GM08714 (cell line): ENCODE measurements at regions not wholly inside any gene's neighbourhood (a gene's known extent, or its start where the extent isn't known, plus 50 kb on each side); places are given as distances from the start of the nearest gene placed in this dataset.

ENCODE experiments used
- H3K4me3 ChIP-seq: fragments of 200-500 bp; sonication (Bioruptor generic); 2 replicates; pipeline ENCODE4 v1.5.1; 2014; ENCODE audit warnings: mild to moderate bottlenecking, low read length, inconsistent platforms
- ZNF274 ChIP-seq: IDR thresholded peaks from 2 replicates; pipeline ENCODE4 v1.6.1; 2012; ENCODE audit warnings: mild to moderate bottlenecking, low read depth, low read length

DNA sequence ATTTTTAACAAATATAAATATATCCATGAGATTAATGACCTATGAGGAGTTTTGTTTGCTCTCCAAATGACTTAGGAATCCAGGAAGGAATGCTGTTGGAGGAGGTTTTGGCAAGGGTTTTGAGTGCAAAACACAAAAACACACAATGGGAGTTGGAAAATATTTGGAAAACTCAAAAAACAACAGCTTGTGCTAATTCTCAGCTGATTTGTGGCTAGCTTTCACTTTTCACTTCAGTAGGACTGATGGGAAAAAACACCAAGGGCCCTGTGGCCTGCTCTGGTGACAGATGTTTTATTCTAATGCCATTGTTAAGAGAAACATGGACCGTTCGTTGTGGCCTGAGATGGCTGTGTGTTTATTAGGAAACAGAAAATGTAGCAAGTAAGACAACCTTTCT is 113.9 kb downstream of the ALDH8A1 start:
- no peak for TF ChIP-seq ZNF274
- no peak overlapping the region for H3K4me3 ChIP-seq

DNA sequence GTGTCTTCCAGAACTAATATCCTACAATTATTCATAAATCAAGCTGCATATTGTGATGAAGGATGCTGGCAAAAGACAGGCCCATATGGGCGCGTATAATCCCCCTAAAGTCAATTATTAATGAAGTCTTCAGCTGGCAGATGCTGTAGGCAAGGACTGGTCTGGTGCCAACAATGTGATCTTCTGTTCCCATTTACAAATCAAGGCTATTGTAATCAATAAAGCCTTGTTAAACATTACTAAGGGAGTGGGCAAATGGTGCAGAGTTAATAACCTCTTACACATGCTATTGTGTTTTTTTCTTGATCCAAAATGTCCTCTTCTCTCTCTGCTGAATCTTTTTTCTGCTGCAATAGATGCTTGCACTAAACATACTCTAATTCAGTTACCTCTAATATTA is 119.0 kb downstream of the ALDH8A1 start:
- H3K4me3 ChIP-seq = no peak overlapping the region
- no peak for TF ChIP-seq ZNF274

DNA sequence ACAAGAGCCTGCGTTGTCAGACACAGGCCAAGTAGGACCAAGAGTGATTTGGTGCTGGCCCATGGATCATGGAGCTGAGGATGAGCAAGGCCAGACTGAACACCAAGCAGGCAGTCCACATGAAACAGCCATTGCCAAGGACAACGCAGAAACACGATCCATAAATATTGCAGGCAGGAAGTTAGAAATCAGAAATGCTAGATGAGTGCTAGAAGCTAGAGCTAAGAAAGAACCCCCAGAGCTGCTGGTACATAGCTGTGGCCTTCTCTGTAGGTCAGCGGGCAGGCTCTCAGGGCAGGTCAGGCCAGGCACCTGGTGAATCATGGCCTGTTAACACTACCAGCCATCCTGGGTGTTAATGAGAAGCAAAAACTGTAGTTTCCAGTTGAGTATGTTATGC is 119.7 kb downstream of the ALDH8A1 start:
- H3K4me3 ChIP-seq = no peak overlapping the region
- no peak for TF ChIP-seq ZNF274

DNA sequence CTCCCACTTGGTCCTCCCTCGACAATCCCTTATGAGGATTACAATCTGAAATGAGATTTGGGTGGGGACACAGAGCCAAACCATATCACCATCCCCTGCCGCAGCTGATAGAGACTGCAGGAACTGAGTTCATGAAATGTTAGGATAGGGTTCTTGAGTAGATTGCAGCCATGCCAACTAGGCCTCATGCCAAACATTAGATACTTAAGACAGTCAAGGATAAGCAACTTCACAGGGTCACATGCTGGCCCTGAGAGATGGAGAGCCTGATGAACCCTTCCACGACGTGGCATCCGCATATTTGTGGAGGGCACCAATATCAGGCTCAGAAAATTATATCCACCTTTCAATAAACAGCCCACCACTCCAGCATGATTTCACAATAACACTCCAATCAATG is 121.3 kb downstream of the ALDH8A1 start:
- H3K4me3 ChIP-seq = no peak overlapping the region

DNA sequence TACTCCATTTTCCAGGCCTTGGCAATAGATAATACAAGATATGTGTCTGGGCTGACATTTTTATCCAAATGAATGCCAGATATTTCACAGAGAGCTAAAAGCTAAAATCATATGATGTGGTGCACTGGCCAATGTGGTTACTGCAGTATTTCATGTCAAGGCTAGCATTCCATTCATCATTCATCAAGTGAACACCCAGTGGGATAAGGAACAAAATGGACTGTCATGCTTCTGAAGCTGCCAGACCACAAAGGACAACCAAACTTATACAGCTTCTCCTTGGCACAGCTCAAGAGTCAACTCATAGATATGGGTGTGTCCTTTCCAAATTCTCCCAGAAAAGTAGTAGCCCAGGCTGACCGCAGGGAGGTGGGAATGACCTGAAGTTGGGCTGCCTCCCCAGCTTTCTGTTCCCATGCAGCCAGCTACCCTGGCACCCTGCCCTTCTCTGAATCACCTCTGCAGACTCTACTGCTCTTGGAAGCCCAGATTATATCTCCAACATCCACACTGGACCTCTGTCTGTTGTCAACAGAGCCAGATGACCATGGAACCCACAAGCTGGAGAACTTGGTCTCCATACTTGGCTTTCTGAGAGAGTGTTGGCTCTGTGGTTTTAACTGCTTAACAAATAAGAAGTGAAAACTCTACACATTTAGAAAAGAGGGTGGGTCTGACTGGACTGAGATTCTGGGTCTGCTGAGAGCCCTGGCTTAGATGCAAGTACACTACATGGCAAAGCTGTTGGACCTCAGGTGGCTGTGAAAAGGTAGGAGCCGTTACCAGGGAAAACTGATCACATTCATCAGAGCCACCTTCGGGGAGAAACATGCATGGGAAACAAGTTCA is 122.8 kb downstream of the ALDH8A1 start:
- H3K4me3 ChIP-seq = no peak overlapping the region
- no peak for TF ChIP-seq ZNF274

More for the DNA sequence above, 121.3 kb downstream of the ALDH8A1 start:
- TF ChIP-seq ZNF274 = no peak

DNA sequence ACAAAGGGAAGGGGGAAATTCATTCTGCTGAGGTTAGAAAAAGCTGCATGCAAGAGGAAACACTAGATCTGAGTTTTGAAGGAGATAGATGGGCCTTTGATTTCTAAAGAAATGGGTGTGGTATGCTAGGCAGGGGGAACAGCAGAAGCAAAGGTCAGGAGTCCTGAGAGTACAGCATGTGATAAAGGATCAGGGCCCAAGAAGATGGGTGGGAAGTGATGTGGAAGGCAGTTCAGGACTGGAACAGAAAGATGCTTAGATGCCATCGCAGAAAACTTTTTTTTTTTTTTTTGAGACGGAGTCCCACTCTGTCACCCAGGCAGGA is 126.2 kb downstream of the ALDH8A1 start:
- no peak for TF ChIP-seq ZNF274
- H3K4me3 ChIP-seq = no peak overlapping the region

DNA sequence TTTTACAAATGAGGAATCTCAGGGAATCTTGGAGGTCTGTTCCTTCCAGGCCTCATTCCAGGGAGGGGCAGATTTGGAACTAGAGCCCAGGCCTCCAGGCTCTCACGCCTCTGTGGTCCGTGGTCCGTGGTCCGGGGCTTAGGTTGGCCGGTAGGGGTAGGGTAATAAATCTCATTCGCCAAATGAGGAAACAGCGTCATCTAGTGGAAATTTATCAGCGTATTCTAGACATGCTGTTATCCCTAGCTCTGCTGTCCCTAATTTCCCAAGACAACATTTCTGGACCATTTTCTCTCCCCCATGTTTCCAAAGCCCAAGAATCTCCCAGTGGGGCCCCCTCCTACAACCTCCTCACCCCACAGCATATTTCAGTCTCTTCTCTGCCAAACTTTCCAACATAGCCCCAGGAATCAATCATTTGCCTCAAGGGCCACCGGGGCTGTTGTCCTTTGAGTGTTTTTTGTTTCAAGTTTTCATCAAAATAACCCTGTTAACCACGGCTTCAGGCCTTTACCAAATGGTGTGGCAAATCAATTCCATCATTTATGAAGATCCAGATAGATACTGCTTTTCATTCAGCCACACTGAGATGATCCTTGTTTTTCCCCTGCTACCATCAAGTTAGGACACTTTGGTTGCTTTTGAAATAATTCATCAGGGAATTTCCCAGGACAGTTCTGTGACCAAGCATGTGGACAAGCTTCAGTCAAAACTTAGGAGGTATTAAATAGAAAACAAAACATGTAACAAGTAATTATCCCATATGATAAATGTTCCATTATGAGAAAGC is 126.8 kb downstream of the ALDH8A1 start:
- TF ChIP-seq ZNF274 = no peak
- H3K4me3 ChIP-seq = no peak overlapping the region

DNA sequence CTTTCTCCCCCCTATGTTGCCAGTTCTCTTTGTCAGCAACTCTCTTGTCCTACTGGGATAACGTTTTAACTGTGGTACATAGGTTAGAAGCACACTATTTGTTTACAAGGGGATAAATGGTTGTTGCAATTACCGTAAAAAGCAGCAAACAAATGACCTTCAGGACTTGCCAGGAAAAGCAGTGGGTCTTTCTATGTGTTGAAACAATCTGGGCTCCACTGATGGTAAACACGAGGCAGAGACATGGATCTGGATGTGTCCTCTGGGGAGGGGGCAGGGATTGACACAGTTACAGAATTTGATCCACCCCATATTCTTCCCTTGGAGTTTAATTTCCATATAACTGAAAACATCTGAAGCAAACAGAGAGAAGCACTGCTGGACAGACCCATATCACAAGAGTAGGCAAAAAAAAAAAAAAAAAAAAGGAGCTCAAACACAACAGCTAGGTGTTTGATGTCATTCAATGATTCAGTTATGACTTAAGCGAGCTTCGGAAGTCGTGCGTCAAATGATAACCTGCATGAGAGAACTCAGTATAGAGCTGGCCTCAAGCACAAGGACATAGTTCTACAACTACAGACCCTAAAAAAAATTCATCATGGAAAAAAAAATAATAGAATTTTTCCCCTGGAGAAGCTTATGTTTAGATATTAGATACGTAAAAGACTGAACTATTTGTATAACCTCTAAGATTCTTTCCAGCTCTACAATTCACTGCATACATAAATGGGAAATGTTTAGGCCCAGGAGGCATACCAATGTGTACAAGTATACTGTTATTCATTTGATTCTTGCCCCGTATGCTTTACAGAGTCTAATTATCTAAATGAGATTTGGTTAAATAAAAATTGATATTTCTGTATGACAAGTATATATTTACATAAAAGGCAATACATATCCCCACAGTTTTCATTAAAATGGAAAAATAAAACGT is 127.7 kb downstream of the ALDH8A1 start:
- TF ChIP-seq ZNF274 = no peak
- no peak overlapping the region for H3K4me3 ChIP-seq

DNA sequence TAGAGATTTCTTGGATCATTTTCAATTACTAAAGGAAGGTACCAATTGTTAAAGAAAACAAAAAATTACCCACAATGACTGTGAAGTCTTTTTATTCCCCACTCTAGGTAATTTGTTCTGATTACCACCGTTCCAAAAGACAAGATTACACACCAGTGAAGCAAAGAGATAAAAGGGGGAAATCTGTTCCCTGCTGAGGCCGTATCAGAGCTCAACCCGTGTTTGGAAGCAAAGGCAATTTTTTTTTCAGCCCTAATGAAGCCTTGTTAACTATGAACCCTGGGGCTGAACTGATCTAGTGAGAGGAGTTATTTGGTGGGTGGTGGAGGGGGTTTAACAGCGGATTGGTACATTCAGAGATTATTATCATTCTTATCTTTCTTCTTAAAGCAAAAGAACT is 128.5 kb downstream of the ALDH8A1 start:
- no peak for TF ChIP-seq ZNF274
- no peak overlapping the region for H3K4me3 ChIP-seq

DNA sequence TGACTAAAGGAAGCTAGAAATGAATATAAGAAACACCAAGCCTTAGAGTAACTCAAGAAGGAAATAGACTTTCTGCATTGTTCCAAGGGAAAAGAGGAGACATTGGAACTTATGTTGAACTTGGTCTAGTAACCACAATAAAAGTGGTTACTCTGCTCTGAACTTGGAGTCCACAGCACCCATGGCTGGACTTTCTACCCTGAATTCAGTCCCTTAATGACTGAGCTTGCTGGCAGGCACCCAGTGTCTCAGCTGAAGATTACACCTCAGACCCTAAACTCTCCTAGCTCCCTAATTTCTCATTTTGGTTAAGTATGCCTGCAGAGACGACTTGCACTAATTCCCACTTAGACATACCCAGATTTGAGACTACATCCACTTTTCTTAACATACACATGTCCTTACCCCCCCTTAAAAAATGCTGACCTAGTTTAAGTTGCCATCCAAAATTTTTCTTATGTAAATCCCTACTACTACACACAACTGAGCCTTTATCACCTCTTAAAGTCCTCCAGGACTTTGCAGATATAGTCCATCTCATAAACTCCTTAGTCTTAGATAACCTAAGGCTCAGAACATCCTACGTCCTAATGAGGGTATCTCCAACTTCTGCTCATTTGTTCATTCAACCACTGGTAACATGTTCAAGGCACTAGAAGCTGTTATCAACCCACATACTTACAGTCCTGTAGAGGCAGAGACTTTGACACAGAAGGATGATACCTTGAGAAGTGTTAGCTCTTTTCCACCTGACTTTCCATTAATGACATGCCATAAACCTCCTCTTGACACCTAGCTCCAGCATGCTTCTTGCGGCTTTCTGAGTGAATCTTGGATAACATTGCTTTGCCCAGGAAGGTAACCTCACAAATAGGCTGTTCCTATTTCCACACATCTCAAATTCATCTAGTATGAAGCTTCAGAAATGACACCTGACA is 129.8 kb downstream of the ALDH8A1 start:
- no peak overlapping the region for H3K4me3 ChIP-seq
- no peak for TF ChIP-seq ZNF274

DNA sequence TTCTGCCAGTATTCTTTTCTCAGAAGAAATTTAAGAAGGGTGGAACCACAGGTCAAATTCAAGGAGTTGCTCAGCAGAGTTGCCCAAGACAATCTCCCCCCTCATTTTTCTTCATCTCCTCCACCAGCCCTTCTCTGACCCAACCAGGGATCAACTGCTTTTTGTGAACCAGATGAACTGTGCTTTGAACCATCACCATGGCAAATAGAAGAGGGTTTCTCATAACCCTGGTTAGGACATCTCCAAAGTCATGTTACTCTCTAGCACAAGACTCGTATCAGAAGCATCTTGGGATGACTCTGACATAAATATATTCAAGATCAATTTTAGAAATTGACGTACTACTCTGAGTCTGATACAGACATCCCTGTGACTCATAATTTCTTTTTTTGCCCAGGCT is 130.7 kb downstream of the ALDH8A1 start:
- H3K4me3 ChIP-seq = no peak overlapping the region
- TF ChIP-seq ZNF274 = no peak

DNA sequence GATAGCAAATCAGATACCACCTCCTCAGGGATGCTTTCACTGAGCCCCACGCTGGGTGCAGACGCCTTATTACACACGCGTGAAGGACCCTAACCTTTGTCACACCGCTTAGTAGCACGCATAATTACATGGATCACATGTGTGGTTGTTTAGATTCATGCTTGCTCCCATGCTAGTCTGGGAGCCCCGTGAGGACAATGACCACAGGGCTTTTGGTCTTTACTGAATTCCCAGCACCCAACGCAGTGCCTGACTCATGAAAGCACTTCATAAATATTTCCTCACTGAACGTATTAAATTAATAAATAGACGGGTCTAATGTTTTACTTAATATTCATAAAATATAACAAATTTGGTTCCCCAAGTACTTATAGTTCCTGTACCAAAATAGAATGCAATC is 132.5 kb downstream of the ALDH8A1 start:
- TF ChIP-seq ZNF274 = no peak

DNA sequence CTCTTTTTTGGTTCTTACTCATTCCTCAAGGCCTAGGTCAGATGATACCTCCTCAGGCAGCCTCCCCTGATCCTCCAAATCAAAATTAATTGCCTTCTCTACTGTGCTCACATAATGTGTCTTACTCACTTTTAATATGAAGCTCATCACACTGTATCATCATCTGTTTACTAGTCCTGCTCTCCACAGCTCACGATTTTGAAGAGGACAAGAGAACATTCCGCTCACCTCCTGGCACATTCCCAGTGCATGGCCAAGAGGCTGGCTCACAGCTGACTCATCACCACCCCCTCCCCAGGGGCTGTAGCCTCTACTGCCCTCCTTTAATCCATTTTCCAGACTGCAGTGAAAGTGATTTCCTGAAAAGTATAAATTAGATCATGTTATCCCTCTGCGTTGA is 133.1 kb downstream of the ALDH8A1 start:
- no peak overlapping the region for H3K4me3 ChIP-seq
- no peak for TF ChIP-seq ZNF274

More for the DNA sequence above, 132.5 kb downstream of the ALDH8A1 start:
- no peak overlapping the region for H3K4me3 ChIP-seq
